HepG2 (cell line): ENCODE measurements at regions not wholly inside any gene's neighbourhood (a gene's known extent, or its start where the extent isn't known, plus 50 kb on each side); places are given as distances from the start of the nearest gene placed in this dataset.

Source experiments
- ATAC-seq: fragments of 200-7000 bp; cut with Tn5 transposase; 3 replicates; pipeline ENCODE4 v1.9.1; 2020; ENCODE audit warnings: mild to moderate bottlenecking, moderate library complexity
- BruUV-seq: library from RNA; stranded (reverse); fragments of 400-500 nt; replicated peaks from 2 replicates; lab custom pipeline; 2021; lab: Mats Ljungman, UMichigan
- CTCF ChIA-PET: fragments of 300-600 bp; formaldehyde crosslinking; extraction: SDS; loops from one replicate; lab custom pipeline; 2021; ENCODE audit warnings: low total read pairs, inconsistent platforms, low intra/inter-chr PET ratio; lab: Yijun Ruan, JAX
- POLR2A ChIA-PET: fragments of 350-600 bp; sonication (Branson Sonifier 250); formaldehyde crosslinking; loops from one replicate; lab custom pipeline; 2020; ENCODE audit warnings: antibody characterized with exemption, inconsistent platforms; lab: Yijun Ruan, JAX
- DNase-seq: peaks from one replicate; pipeline ENCODE4 v3.0.0-alpha.2; 2015; ENCODE audit warnings: low spot score
- FAIRE-seq: peaks from 3 replicates; lab custom pipeline; 2011; peaks lifted over from hg19 to GRCh38; lab: Jason Lieb, UNC
- H2AFZ ChIP-seq: one replicate; pipeline ENCODE4 v1.6.1; 2011; ENCODE audit warnings: low read length, inconsistent platforms
- H3K27ac ChIP-seq: fragments of 300-600 bp; 3 replicates; pipeline ENCODE4 v1.8.0; 2011; ENCODE audit warnings: mixed run types, mild to moderate bottlenecking, mixed read lengths, low read length, inconsistent platforms; ENCODE audit not compliant: insufficient read depth; ENCODE audit errors: extremely low read length
- H3K27me3 ChIP-seq, 2 experiments: fragments of 200-600 bp in 1 of 2; 2 replicates in 1 of 2; 3 replicates in 1 of 2; pipeline versions ENCODE4 v1.6.0 to v1.8.0; 2011; ENCODE audit warnings: low read length in 2 of 2, mild to moderate bottlenecking in 2 of 2, moderate library complexity in 2 of 2, inconsistent platforms in 1 of 2; ENCODE audit not compliant: insufficient read depth in 2 of 2, control insufficient read depth in 1 of 2
- H3K36me3 ChIP-seq, 2 experiments: fragments of 200-600 bp in 1 of 2; replicated peaks in 1 of 2; 2 replicates in 1 of 2; 3 replicates in 1 of 2; pipeline versions ENCODE4 v1.5.1 to v1.8.0; 2011; ENCODE audit warnings: low read length in 2 of 2, inconsistent platforms in 1 of 2; ENCODE audit not compliant: insufficient read depth in 2 of 2, control insufficient read depth in 1 of 2
- H3K4me1 ChIP-seq: 2 replicates; pipeline ENCODE4 v1.5.1; 2012; ENCODE audit warnings: low read length, inconsistent platforms; ENCODE audit not compliant: insufficient read depth
- H3K4me2 ChIP-seq: 2 replicates; pipeline ENCODE4 v1.6.0; 2011; ENCODE audit warnings: low read depth, low read length, inconsistent platforms
- H3K4me3 ChIP-seq, 3 experiments: fragments of 200-600 bp in 1 of 3; sonication (generic), shearing (Covaris generic) in 1 of 3; replicated peaks in 1 of 3; 2 replicates each; pipeline ENCODE4 v1.5.1; 2011 to 2016; ENCODE audit warnings: low read length in 3 of 3, inconsistent platforms in 2 of 3, low read depth in 2 of 3, mild to moderate bottlenecking in 2 of 3, control low read depth in 1 of 3, mixed read lengths in 1 of 3; ENCODE audit not compliant: insufficient read depth in 1 of 3
- H3K79me2 ChIP-seq: one replicate; pipeline ENCODE4 v1.6.1; 2011; ENCODE audit warnings: low read length, inconsistent platforms; ENCODE audit not compliant: insufficient read depth
- H3K9ac ChIP-seq: 2 replicates; pipeline ENCODE4 v1.6.0; 2011; ENCODE audit warnings: mild to moderate bottlenecking, low read depth, low read length, inconsistent platforms; ENCODE audit not compliant: insufficient read depth
- H3K9me3 ChIP-seq: 2 replicates; pipeline ENCODE4 v1.5.1; 2012; ENCODE audit warnings: mild to moderate bottlenecking, low read length
- H4K20me1 ChIP-seq: 2 replicates; pipeline ENCODE4 v1.6.0; 2011; ENCODE audit warnings: inconsistent platforms, mild to moderate bottlenecking, low read length, moderate library complexity; ENCODE audit not compliant: insufficient read depth
- ETS1 ChIP-seq: sonication (generic); formaldehyde crosslinking; IDR thresholded peaks from 2 replicates; pipeline ENCODE4 v1.4.0; 2020; ENCODE audit warnings: missing genetic modification reagents
- HMGXB3 ChIP-seq: sonication (generic); formaldehyde crosslinking; IDR thresholded peaks from 2 replicates; pipeline ENCODE4 v1.4.0; 2020; ENCODE audit warnings: missing genetic modification reagents, borderline replicate concordance
- HNRNPLL ChIP-seq: fragments of 200-400 bp; formaldehyde crosslinking; IDR thresholded peaks from 2 replicates; pipeline ENCODE4 v1.6.1; 2017; ENCODE audit warnings: mild to moderate bottlenecking, low read depth, low read length; ENCODE audit not compliant: poor library complexity, severe bottlenecking
- ZNF441 ChIP-seq: sonication (generic); formaldehyde crosslinking; IDR thresholded peaks from 2 replicates; pipeline ENCODE4 v1.7.0; 2021; ENCODE audit warnings: missing genetic modification reagents, borderline replicate concordance
- ZNF672 ChIP-seq: sonication (generic); formaldehyde crosslinking; IDR thresholded peaks from 2 replicates; pipeline ENCODE4 v1.8.1; 2022; ENCODE audit warnings: missing genetic modification reagents
- ZNF740 ChIP-seq: sonication (generic); formaldehyde crosslinking; IDR thresholded peaks from 2 replicates; pipeline ENCODE4 v1.4.0; 2020; ENCODE audit warnings: missing genetic modification reagents
- WGBS: methylation state at CpG from one replicate; pipeline ENCODE4 v1.1.6; 2017; ENCODE audit warnings: low lambda C conversion rate; 5-methylcytosine and 5-hydroxymethylcytosine counted together
- in situ Hi-C: cut with HindIII; loops from 2 replicates; pipeline ENCODE4 v1.10.0; 2017; ENCODE audit warnings: low pct_unique_long_range_greater_than_20kb; ENCODE audit not compliant: extremely low pct_ligation_motif_present
- intact Hi-C: fragments of 100-400 bp; cut with micrococcal nuclease; formaldehyde crosslinking; loops from one replicate; pipeline ENCODE4 v1.10.0; 2022; ENCODE audit not compliant: unreplicated experiment
- TF ChIP-seq, protein P1 (sequence below): sonication (generic); formaldehyde crosslinking; IDR thresholded peaks from 2 replicates; pipeline ENCODE4 v1.5.0; 2020; ENCODE audit warnings: missing genetic modification reagents

- CTCF ChIA-PET = no interaction called here
- no peaks in the 10 kb centered on the region for H3K4me1 ChIP-seq
- H3K4me3 ChIP-seq = no peak overlapping the region
- no peak overlapping the region for H2AFZ ChIP-seq
- peaks cover 73% of the 10 kb centered on the region for H3K9me3 ChIP-seq
- in situ Hi-C loops (no loop called here), intact Hi-C loops (no loop called here)
- 15% methylated on average over 1 of the region's 1 CpG for WGBS
- no peak overlapping the region for H3K9ac ChIP-seq
- H3K36me3 ChIP-seq = no peaks in the 10 kb centered on the region
- H3K27ac ChIP-seq = no peak overlapping the region
- FAIRE-seq (no peak), DNase-seq (no peak), ATAC-seq (no peak)
- no peaks in the 10 kb centered on the region for H3K79me2 ChIP-seq
- POLR2A ChIA-PET = no interaction called here
- no peaks in the 10 kb centered on the region for H3K27me3 ChIP-seq
- TF ChIP-seq ZNF740 = no peak
- no peak for TF ChIP-seq ETS1 (CRISPR knock-in tag)
- no peak for TF ChIP-seq HNRNPLL
- no peak for TF ChIP-seq ZNF441 (CRISPR knock-in tag)
- TF ChIP-seq ZNF672 (CRISPR knock-in tag) = no peak
- H4K20me1 ChIP-seq = no peaks in the 10 kb centered on the region
- no peak overlapping the region for H3K4me2 ChIP-seq
- no TSS peak for BruUV-seq
These were observed 828.8 kb downstream of the C12orf50 start for GRCh38 chr12:87200289-87200979.

DNA sequence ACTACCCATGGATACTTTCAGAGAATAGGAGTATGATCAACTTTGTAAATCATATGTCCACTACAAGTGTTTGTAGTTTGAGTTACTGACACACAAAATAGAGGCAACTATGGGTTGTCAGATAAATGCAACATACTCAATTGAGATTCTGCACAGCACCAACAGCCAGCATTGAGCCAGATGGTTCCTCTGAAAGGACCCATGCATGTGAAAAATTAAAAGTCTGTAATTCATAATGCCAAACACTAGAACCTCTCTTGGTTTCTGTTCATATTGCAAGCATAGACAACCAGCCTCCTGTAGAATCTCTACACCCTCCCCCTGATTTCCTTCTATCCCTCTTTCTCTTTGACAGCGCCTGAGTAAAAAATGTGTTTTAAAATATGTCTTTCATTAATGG lies 831.0 kb downstream of the C12orf50 start:
- in situ Hi-C loops = no loop called here
- no peaks in the 10 kb centered on the region for H3K27me3 ChIP-seq
- DNase-seq (no peak), FAIRE-seq (no peak), ATAC-seq (no peak)
- H3K79me2 ChIP-seq = no peaks in the 10 kb centered on the region
- H2AFZ ChIP-seq = no peak overlapping the region
- H3K36me3 ChIP-seq = no peaks in the 10 kb centered on the region
- TF ChIP-seq HMGXB3 (CRISPR knock-in tag) = no peak
- TF ChIP-seq, protein P1, sequence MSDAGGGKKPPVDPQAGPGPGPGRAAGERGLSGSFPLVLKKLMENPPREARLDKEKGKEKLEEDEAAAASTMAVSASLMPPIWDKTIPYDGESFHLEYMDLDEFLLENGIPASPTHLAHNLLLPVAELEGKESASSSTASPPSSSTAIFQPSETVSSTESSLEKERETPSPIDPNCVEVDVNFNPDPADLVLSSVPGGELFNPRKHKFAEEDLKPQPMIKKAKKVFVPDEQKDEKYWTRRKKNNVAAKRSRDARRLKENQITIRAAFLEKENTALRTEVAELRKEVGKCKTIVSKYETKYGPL (CRISPR knock-in tag) = no peak
- ChIA-PET CTCF (no interaction called here), POLR2A (no interaction called here)
- no peak overlapping the region for H3K27ac ChIP-seq
- WGBS = 44% methylated on average over 1 of the region's 1 CpG
- BruUV-seq = no TSS peak
- intact Hi-C loops = no loop called here
- peaks cover 50% of the 10 kb centered on the region for H3K9me3 ChIP-seq
- no peak overlapping the region for H3K4me3 ChIP-seq
- H3K4me2 ChIP-seq = no peak overlapping the region
- H3K4me1 ChIP-seq = no peaks in the 10 kb centered on the region
- no peaks in the 10 kb centered on the region for H4K20me1 ChIP-seq
- H3K9ac ChIP-seq = no peak overlapping the region
